ENCODE measurements at regions not wholly inside any gene's neighbourhood (a gene's known extent, or its start where the extent isn't known, plus 50 kb on each side); places are given as distances from the start of the nearest gene placed in this dataset.
"Not testable (repeated sequence)": the region's sequence is repeated elsewhere in the genome, so short reads cannot be mapped to it uniquely, and the experiment has no call there.

DNA sequence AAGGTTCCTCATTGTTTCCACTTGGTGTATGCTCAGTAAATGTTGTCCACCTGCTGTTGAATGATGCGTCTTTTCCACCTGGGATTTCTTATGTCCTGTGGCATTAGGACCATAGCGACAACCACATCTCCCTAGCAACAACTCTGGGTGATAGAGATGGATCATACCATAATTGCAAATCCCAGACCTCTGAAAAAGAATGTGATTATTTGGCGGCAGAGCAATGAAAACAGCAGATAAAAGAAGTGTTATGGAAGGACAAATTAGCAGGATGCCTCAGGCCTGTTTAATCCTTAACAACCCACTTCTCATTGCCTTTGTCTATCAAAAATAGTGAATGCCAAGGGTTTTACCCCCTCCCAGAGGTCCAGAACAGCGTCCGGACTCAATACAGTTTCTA lies 278.9 kb downstream of the TSN start:
- Histone ChIP-seq H3K36me3 (ENCODE audit: insufficient read depth in 1 of 2, low read depth in 1 of 2) (no peaks in the 10 kb centered on the region), H3K4me1 (no peaks in the 10 kb centered on the region), H3K27ac (no peak overlapping the region), H3K9me3 (no peaks in the 10 kb centered on the region), H3K27me3 (ENCODE audit: insufficient read depth in 3 of 3, low read length in 2 of 3) (no peaks in the 10 kb centered on the region), H3K4me3 (no peak overlapping the region)
- ATAC-seq (no peak), DNase-seq (no peak)
- TF ChIP-seq, protein P1, sequence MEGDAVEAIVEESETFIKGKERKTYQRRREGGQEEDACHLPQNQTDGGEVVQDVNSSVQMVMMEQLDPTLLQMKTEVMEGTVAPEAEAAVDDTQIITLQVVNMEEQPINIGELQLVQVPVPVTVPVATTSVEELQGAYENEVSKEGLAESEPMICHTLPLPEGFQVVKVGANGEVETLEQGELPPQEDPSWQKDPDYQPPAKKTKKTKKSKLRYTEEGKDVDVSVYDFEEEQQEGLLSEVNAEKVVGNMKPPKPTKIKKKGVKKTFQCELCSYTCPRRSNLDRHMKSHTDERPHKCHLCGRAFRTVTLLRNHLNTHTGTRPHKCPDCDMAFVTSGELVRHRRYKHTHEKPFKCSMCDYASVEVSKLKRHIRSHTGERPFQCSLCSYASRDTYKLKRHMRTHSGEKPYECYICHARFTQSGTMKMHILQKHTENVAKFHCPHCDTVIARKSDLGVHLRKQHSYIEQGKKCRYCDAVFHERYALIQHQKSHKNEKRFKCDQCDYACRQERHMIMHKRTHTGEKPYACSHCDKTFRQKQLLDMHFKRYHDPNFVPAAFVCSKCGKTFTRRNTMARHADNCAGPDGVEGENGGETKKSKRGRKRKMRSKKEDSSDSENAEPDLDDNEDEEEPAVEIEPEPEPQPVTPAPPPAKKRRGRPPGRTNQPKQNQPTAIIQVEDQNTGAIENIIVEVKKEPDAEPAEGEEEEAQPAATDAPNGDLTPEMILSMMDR (IDR thresholded peaks at IDR 0.05), result no peak
- intact Hi-C loops (cut with DNase I), result no loop called here
- WGBS, 3 donors, result 83 to 86% (median 85%) methylated on average over 5 of the region's 5 CpGs

DNA sequence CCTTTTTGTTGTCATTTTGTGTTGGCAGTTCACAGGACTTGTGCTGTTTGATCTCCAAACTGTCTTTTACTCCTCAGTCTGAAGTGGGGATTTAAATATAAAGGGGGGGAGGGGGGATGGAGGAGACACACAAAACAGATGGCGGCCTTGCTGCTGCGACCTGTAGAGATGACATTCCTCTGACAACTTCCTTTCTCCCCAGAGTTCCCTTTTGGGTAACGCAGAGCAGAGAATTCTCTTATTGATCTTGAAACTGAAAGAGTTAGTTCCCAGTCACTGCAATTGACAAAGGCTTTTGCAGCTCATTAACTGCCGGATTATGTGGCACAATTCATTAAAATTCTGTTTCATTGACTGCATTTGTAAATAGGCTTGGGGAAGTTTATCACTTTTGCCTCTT lies 279.3 kb downstream of the TSN start:
- Histone ChIP-seq H3K9me3 (no peaks in the 10 kb centered on the region), H3K4me1 (no peaks in the 10 kb centered on the region), H3K27ac (no peak overlapping the region), H3K36me3 (ENCODE audit: insufficient read depth in 1 of 2, low read depth in 1 of 2) (no peaks in the 10 kb centered on the region), H3K27me3 (ENCODE audit: insufficient read depth in 3 of 3, low read length in 2 of 3) (no peaks in the 10 kb centered on the region), H3K4me3 (no peak overlapping the region)
- intact Hi-C loops (cut with DNase I), result no loop called here
- ATAC-seq, result no peak
- 54 to 63% (median 58%) methylated on average over 4 of the region's 4 CpGs for WGBS, 3 donors
- DNase-seq, result no peak
- TF ChIP-seq, protein P1 (IDR thresholded peaks at IDR 0.05), result no peak

DNA sequence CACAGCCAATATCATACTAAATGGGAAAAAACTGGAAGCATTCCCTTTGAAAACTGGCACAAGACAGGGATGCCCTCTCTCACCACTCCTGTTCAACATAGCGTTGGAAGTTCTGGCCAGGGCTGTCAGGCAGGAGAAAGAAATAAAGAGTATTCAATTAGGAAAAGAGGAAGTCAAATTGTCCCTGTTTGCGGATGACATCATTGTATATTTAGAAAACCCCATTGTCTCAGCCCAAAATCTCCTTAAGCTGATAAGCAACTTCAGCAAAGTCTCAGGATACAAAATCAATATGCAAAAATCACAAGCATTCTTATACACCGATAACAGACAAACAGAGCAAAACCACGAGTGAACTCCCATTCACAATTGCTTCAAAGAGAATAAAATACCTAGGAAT lies 283.4 kb downstream of the TSN start:
- H3K4me1 ChIP-seq; H3K4me3 ChIP-seq; H3K36me3 ChIP-seq (ENCODE audit: insufficient read depth in 1 of 2, low read depth in 1 of 2); DNase-seq; intact Hi-C loops (cut with DNase I); H3K27me3 ChIP-seq (ENCODE audit: insufficient read depth in 3 of 3, low read length in 2 of 3); H3K9me3 ChIP-seq; ATAC-seq; H3K27ac ChIP-seq: not testable (repeated sequence)
- WGBS, 3 donors, result 78 to 89% (median 81%) methylated on average over 4 of the region's 4 CpGs

DNA sequence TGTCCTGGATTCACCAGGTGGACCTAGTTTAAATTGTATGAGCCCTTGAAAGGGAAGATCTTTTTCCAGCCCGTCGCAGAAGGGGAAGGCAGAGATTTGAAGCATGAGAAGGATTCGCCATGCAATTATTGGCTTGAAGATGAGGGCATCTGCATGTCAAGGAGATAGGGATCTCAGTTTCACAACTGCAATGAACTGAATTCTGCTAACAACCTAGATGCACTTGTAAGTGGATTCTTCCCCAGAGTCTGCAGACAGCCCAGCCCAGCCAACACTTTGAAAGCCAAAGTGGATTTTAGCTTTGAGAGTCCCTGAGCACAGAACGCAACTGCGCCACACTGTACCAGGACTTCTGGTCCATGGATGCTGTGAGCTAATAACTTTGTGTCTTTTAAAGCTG lies 286.0 kb downstream of the TSN start:
- H3K27ac ChIP-seq, result no peak overlapping the region
- no peaks in the 10 kb centered on the region for H3K27me3 ChIP-seq (ENCODE audit: insufficient read depth in 3 of 3, low read length in 2 of 3)
- no peaks in the 10 kb centered on the region for H3K36me3 ChIP-seq (ENCODE audit: insufficient read depth in 1 of 2, low read depth in 1 of 2)
- intact Hi-C loops (cut with DNase I), result no loop called here
- no peak overlapping the region for H3K4me3 ChIP-seq
- no peaks in the 10 kb centered on the region for H3K9me3 ChIP-seq
- DNase-seq, result no peak
- ATAC-seq, result no peak
- 64 to 82% (median 74%) methylated on average over 5 of the region's 5 CpGs for WGBS, 3 donors
- no peaks in the 10 kb centered on the region for H3K4me1 ChIP-seq
- TF ChIP-seq, protein P1 (IDR thresholded peaks at IDR 0.05), result no peak

DNA sequence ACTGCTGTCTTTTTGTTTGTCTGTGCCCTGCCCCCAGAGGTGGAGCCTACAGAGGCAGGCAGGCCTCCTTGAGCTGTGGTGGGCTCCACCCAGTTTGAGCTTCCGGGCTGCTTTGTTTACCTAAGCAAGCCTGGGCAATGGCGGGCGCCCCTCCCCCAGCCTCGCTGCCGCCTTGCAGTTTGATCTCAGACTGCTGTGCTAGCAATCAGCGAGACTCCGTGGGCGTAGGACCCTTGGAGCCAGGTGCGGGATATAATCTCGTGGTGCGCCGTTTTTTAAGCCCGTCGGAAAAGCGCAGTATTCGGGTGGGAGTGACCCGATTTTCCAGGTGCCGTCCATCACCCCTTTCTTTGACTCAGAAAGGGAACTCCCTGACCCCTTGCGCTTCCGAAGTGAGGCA lies 296.2 kb downstream of the TSN start:
- H3K36me3 ChIP-seq (ENCODE audit: insufficient read depth in 1 of 2, low read depth in 1 of 2); H3K27ac ChIP-seq; H3K4me3 ChIP-seq; H3K27me3 ChIP-seq (ENCODE audit: insufficient read depth in 3 of 3, low read length in 2 of 3); intact Hi-C loops (cut with DNase I); H3K9me3 ChIP-seq; ATAC-seq; DNase-seq; H3K4me1 ChIP-seq: not testable (repeated sequence)
- 90 to 100% (median 96%) methylated on average over 6 to 15 of the region's 20 CpGs for WGBS, 3 donors

DNA sequence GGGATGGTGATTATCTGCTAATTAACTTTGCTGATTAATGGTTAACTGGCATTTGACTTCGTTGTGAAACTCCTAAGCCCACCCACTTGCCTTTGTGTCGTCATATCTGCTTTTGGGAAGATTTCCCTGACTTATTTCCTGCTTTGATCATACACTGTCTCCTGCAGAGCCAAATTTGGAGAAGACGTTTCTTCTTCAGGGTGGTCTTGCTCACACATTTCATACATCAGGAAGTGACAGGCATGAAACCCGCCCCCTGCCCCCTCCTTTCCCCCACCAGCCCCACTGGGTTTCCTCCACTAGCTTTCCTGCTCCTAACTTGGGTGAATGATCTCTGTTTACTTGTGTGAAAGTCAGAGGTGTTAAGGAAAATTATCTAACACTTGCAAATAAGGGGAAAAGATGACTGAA lies 300.1 kb downstream of the TSN start:
- no peaks in the 10 kb centered on the region for H3K27me3 ChIP-seq (ENCODE audit: insufficient read depth in 3 of 3, low read length in 2 of 3)
- no peaks in the 10 kb centered on the region for H3K4me1 ChIP-seq
- ATAC-seq, result no peak
- H3K9me3 ChIP-seq, result no peaks in the 10 kb centered on the region
- 31 to 40% (median 31%) methylated on average over 4 of the region's 4 CpGs for WGBS, 3 donors
- H3K4me3 ChIP-seq, result no peak overlapping the region
- intact Hi-C loops (cut with DNase I), result no loop called here
- TF ChIP-seq, protein P1 (IDR thresholded peaks at IDR 0.05), result no peak
- no peaks in the 10 kb centered on the region for H3K36me3 ChIP-seq (ENCODE audit: insufficient read depth in 1 of 2, low read depth in 1 of 2)
- DNase-seq, result no peak
- H3K27ac ChIP-seq, result no peak overlapping the region
